Fibroblast of the aortic adventitia (primary cell): ENCODE measurements at regions not wholly inside any gene's neighbourhood (a gene's known extent, or its start where the extent isn't known, plus 50 kb on each side); places are given as distances from the start of the nearest gene placed in this dataset.

ENCODE experiments used
- DNase-seq: peaks from one replicate; pipeline ENCODE4 v3.0.0-alpha.2; 2010; ENCODE audit warnings: low read depth
- H3K4me3 ChIP-seq: 2 replicates; pipeline ENCODE4 v1.5.1; 2011; ENCODE audit warnings: low read depth, mild to moderate bottlenecking, control low read depth, low read length, moderate library complexity
- CTCF ChIP-seq: IDR thresholded peaks from 2 replicates; pipeline ENCODE4 v1.5.1; 2011; ENCODE audit warnings: mild to moderate bottlenecking, low read length, control low read depth, inconsistent platforms; ENCODE audit not compliant: insufficient read depth

- no peak overlapping the region for H3K4me3 ChIP-seq
- no peak for DNase-seq
- no peak for TF ChIP-seq CTCF
Observed at GRCh38 chr15:39272901-39273300, 308.0 kb upstream of the THBS1 start.

- TF ChIP-seq CTCF, result no peak
- DNase-seq, result peak; percentile 46
- no peak overlapping the region for H3K4me3 ChIP-seq
Observed at GRCh38 chr15:39273717-39274411, 307.0 kb upstream of the THBS1 start.

GRCh38 chr15:39275066-39275465 lies 305.8 kb upstream of the THBS1 start:
- TF ChIP-seq CTCF, result no peak

GRCh38 chr15:39279311-39279710 lies 301.6 kb upstream of the THBS1 start:
- peak; percentile 32 for DNase-seq
- no peak for TF ChIP-seq CTCF

More at GRCh38 chr15:39275066-39275465, 305.8 kb upstream of the THBS1 start:
- H3K4me3 ChIP-seq, result no peak overlapping the region
- DNase-seq, result no peak

GRCh38 chr15:39281094-39281493 lies 299.8 kb upstream of the THBS1 start:
- peak; percentile 92 for DNase-seq
- TF ChIP-seq CTCF, result no peak
- no peak overlapping the region for H3K4me3 ChIP-seq

More at GRCh38 chr15:39279311-39279710, 301.6 kb upstream of the THBS1 start:
- no peak overlapping the region for H3K4me3 ChIP-seq

GRCh38 chr15:39282663-39283208 lies 298.1 kb upstream of the THBS1 start:
- no peak overlapping the region for H3K4me3 ChIP-seq
- no peak for DNase-seq
- no peak for TF ChIP-seq CTCF

- no peak overlapping the region for H3K4me3 ChIP-seq
- no peak for TF ChIP-seq CTCF
- DNase-seq, result peak; percentile 58
Observed at GRCh38 chr15:39283531-39283930, 297.3 kb upstream of the THBS1 start.
